PC-3 (cell line): ENCODE measurements at regions not wholly inside any gene's neighbourhood (a gene's known extent, or its start where the extent isn't known, plus 50 kb on each side); places are given as distances from the start of the nearest gene placed in this dataset.

Experiments
- ATAC-seq: fragments of 200-7000 bp; cut with Tn5 transposase; 2 replicates; pipeline ENCODE4 v1.9.1; 2020; ENCODE audit warnings: mild to moderate bottlenecking, moderate library complexity
- BruUV-seq: library from RNA; stranded (reverse); fragments of 400-500 nt; replicated peaks from 2 replicates; lab custom pipeline; 2021; lab: Mats Ljungman, UMichigan
- CTCF ChIA-PET: fragments of 300-600 bp; sonication (Branson Sonifier 250); formaldehyde crosslinking; loops from one replicate; lab custom pipeline; 2022; ENCODE audit warnings: antibody characterized with exemption; lab: Charles Lee
- POLR2A ChIA-PET: fragments of 300-600 bp; sonication (Branson Sonifier 250); formaldehyde crosslinking; loops from one replicate; lab custom pipeline; 2022; ENCODE audit warnings: antibody characterized with exemption; ENCODE audit not compliant: unreplicated experiment; lab: Charles Lee
- DNase-seq: peaks from one replicate; pipeline ENCODE4 v3.0.0-alpha.2; 2015
- H2AFZ ChIP-seq: fragments of 300-600 bp; sonication (generic); 2 replicates; pipeline ENCODE4 v1.6.0; 2016; ENCODE audit warnings: antibody characterized with exemption, low read length
- H3F3A ChIP-seq: fragments of 300-600 bp; sonication (generic); one replicate; pipeline ENCODE4 v1.6.0; 2017; ENCODE audit warnings: antibody characterized with exemption, low read length, control low read depth, mild to moderate bottlenecking; ENCODE audit not compliant: unreplicated experiment
- H3K27ac ChIP-seq: fragments of 300-600 bp; sonication (generic); 2 replicates; pipeline ENCODE4 v1.5.1; 2016; ENCODE audit warnings: mild to moderate bottlenecking, low read length
- H3K27me3 ChIP-seq: fragments of 300-600 bp; sonication (generic); 2 replicates; pipeline ENCODE4 v1.6.1; 2016; ENCODE audit warnings: low read length, mixed read lengths
- H3K36me3 ChIP-seq: fragments of 300-600 bp; sonication (generic); 2 replicates; pipeline ENCODE4 v1.6.1; 2016; ENCODE audit warnings: low read depth, mixed run types, low read length, mixed read lengths
- H3K4me1 ChIP-seq: fragments of 300-600 bp; sonication (generic); 2 replicates; pipeline ENCODE4 v1.5.1; 2016; ENCODE audit warnings: low read length; ENCODE audit not compliant: insufficient read depth
- H3K4me2 ChIP-seq: fragments of 300-600 bp; sonication (generic); 2 replicates; pipeline ENCODE4 v1.6.0; 2016; ENCODE audit warnings: low read length
- H3K4me3 ChIP-seq: fragments of 300-600 bp; sonication (generic); 2 replicates; pipeline ENCODE4 v1.5.1; 2016; ENCODE audit warnings: mild to moderate bottlenecking, low read length, mixed read lengths
- H3K79me2 ChIP-seq: fragments of 300-600 bp; sonication (generic); 2 replicates; pipeline ENCODE4 v1.6.1; 2017; ENCODE audit warnings: low read length, mixed read lengths
- H3K9ac ChIP-seq: fragments of 300-600 bp; sonication (generic); 2 replicates; pipeline ENCODE4 v1.6.0; 2016; ENCODE audit warnings: mild to moderate bottlenecking, low read length
- H3K9me2 ChIP-seq: fragments of 300-600 bp; sonication (generic); replicated peaks from 2 replicates; pipeline ENCODE4 v1.6.1; 2016; ENCODE audit warnings: mixed run types, low read length, mixed read lengths
- H3K9me3 ChIP-seq: fragments of 300-600 bp; sonication (generic); 2 replicates; pipeline ENCODE4 v1.6.1; 2016; ENCODE audit warnings: low read length, mixed read lengths
- H4K20me1 ChIP-seq: fragments of 300-600 bp; sonication (generic); 2 replicates; pipeline ENCODE4 v1.6.1; 2016; ENCODE audit warnings: low read length, mixed read lengths
- EZH2 ChIP-seq: fragments of 300-600 bp; sonication (generic); IDR thresholded peaks from one replicate; pipeline ENCODE4 v1.6.1; 2017; ENCODE audit warnings: antibody characterized with exemption, mild to moderate bottlenecking, low read length; ENCODE audit not compliant: unreplicated experiment
- EZH2phosphoT487 ChIP-seq: fragments of 300-600 bp; sonication (generic); IDR thresholded peaks from 2 replicates; pipeline ENCODE4 v1.6.1; 2018; ENCODE audit warnings: mild to moderate bottlenecking, antibody characterized with exemption, low read length, borderline replicate concordance
- intact Hi-C: fragments of 100-400 bp; cut with micrococcal nuclease; formaldehyde crosslinking; loops from 2 replicates; pipeline ENCODE4 v1.9.0; 2023
- TF ChIP-seq, protein P1 (sequence below): fragments of 300-600 bp; sonication (generic); conservative IDR thresholded peaks from 2 replicates; pipeline ENCODE4 v1.5.1; 2017; ENCODE audit warnings: antibody characterized with exemption, low read depth, mild to moderate bottlenecking, low read length

DNA sequence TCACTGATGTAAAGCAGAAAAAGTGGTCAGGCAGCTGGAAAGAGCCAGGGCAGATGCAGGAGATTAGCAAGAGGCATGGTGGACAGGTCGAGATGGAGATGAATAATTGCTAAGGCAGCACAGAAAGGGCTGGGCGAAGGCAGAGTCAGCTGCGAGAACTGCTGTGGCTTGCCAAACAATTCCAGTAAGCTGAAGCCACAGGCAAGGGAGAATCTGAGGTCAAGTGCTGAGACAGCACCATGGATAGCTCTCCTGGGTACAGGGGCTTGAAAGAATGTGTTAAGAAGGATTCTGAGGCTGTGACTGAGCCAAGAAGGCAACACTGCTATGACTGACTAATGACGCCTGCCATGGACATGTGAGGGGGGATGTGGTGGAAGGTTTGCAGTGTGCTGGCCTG lies 220.8 kb upstream of the FOXA2 start:
- Histone ChIP-seq H3K4me1 (peaks cover 26% of the 10 kb centered on the region), H3K36me3 (no peaks in the 10 kb centered on the region), H3K27me3 (no peaks in the 10 kb centered on the region), H3K9me2 (no peaks in the 10 kb centered on the region), H4K20me1 (no peaks in the 10 kb centered on the region), H3K79me2 (no peaks in the 10 kb centered on the region), H3K4me2 (no peak overlapping the region), H3K9ac (no peak overlapping the region), H3F3A (no peaks in the 10 kb centered on the region), H2AFZ (no peak overlapping the region), H3K9me3 (no peaks in the 10 kb centered on the region), H3K27ac (no peak overlapping the region), H3K4me3 (no peak overlapping the region)
- ATAC-seq, result no peak
- intact Hi-C loops, result no loop called here
- TF ChIP-seq, protein P1, sequence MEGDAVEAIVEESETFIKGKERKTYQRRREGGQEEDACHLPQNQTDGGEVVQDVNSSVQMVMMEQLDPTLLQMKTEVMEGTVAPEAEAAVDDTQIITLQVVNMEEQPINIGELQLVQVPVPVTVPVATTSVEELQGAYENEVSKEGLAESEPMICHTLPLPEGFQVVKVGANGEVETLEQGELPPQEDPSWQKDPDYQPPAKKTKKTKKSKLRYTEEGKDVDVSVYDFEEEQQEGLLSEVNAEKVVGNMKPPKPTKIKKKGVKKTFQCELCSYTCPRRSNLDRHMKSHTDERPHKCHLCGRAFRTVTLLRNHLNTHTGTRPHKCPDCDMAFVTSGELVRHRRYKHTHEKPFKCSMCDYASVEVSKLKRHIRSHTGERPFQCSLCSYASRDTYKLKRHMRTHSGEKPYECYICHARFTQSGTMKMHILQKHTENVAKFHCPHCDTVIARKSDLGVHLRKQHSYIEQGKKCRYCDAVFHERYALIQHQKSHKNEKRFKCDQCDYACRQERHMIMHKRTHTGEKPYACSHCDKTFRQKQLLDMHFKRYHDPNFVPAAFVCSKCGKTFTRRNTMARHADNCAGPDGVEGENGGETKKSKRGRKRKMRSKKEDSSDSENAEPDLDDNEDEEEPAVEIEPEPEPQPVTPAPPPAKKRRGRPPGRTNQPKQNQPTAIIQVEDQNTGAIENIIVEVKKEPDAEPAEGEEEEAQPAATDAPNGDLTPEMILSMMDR, result no peak
- no peak for TF ChIP-seq EZH2phosphoT487
- no peak for TF ChIP-seq EZH2
- ChIA-PET CTCF (no interaction called here), POLR2A (no interaction called here)
- DNase-seq, result peak; percentile 33
- no TSS peak for BruUV-seq

DNA sequence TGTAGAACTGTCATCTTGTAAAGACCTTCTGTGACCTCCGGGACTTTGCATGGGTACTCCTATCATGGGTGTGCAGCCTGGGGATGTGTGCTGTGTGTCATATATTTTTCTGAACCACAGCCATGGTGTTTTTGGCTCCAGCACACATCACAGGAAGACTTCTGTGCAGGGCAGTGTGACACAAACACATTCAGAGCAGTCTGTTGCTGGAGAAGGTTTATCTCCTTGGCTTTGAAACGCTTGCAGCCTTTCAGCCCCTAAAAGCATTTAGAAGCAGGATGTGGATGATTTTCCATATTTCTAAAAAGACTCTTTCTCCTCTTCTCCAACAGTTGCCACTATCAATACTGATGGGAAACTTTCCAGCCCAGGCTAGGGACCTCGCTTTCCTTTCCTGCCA lies 221.6 kb upstream of the FOXA2 start:
- H3K4me3 ChIP-seq, result no peak overlapping the region
- POLR2A ChIA-PET, result no interaction called here
- no peaks in the 10 kb centered on the region for H3K9me2 ChIP-seq
- no peak overlapping the region for H2AFZ ChIP-seq
- no peaks in the 10 kb centered on the region for H3F3A ChIP-seq
- H3K4me2 ChIP-seq, result no peak overlapping the region
- no peaks in the 10 kb centered on the region for H4K20me1 ChIP-seq
- H3K9ac ChIP-seq, result no peak overlapping the region
- no peaks in the 10 kb centered on the region for H3K36me3 ChIP-seq
- TF ChIP-seq, protein P1, result no peak
- TF ChIP-seq EZH2, result no peak
- TF ChIP-seq EZH2phosphoT487, result no peak
- no peaks in the 10 kb centered on the region for H3K27me3 ChIP-seq
- BruUV-seq, result no TSS peak
- intact Hi-C loops, result no loop called here
- CTCF ChIA-PET, result no interaction called here
- no peaks in the 10 kb centered on the region for H3K9me3 ChIP-seq
- peaks cover 26% of the 10 kb centered on the region for H3K4me1 ChIP-seq
- no peak overlapping the region for H3K27ac ChIP-seq
- no peak for DNase-seq
- no peak for ATAC-seq
- H3K79me2 ChIP-seq, result no peaks in the 10 kb centered on the region

DNA sequence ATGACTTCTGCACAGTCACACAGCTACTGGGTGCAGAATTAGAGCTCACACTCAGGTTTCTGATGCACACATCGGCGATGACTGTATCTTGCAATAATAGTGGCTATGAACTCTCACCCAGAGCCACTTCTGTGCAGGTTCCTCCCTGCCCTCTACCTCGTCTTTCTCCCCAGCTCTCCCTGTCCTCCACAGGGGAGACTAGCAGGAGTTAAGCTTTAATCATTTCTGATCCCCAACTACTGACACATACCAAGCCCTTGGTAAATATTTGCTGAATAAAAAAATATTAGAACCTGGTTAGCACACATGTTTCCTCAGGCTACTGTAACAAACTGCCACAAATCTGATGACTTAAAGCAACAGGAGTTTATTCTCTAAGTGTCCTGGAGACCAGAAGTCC lies 222.7 kb upstream of the FOXA2 start:
- Histone ChIP-seq H3K36me3 (no peaks in the 10 kb centered on the region), H4K20me1 (no peaks in the 10 kb centered on the region), H3K27ac (peak overlapping the region; percentile 22; the same call in 1 of the 2 replicates), H3K4me3 (no peak overlapping the region; the same call in 1 of the 2 replicates), H3F3A (no peaks in the 10 kb centered on the region), H3K4me2 (peak overlapping the region; percentile 43), H3K9me2 (no peaks in the 10 kb centered on the region), H2AFZ (peak overlapping the region; percentile 2; the same call in 1 of the 2 replicates), H3K79me2 (no peaks in the 10 kb centered on the region), H3K9ac (no peak overlapping the region), H3K4me1 (peaks cover 26% of the 10 kb centered on the region), H3K9me3 (no peaks in the 10 kb centered on the region), H3K27me3 (no peaks in the 10 kb centered on the region)
- TF ChIP-seq EZH2phosphoT487, result no peak
- DNase-seq, result peak; percentile 72
- no TSS peak for BruUV-seq
- intact Hi-C loops, result no loop called here
- CTCF ChIA-PET, result no interaction called here
- no peak for ATAC-seq
- POLR2A ChIA-PET, result no interaction called here
